Liver (tissue), 8 donors: ENCODE measurements at regions not wholly inside any gene's neighbourhood (a gene's known extent, or its start where the extent isn't known, plus 50 kb on each side); places are given as distances from the start of the nearest gene placed in this dataset.

Experiments used
- DNase-seq: peaks from one replicate; pipeline ENCODE4 v3.0.0-alpha.2; 2017; ENCODE audit warnings: low spot score
- H3K27ac ChIP-seq, 2 donors: one replicate each; pipeline ENCODE4 v1.7.0; 2013; ENCODE audit warnings: inconsistent platforms in 2 of 2, low read length in 2 of 2, control low read depth in 1 of 2, low read depth in 1 of 2, mild to moderate bottlenecking in 1 of 2
- H3K27me3 ChIP-seq, 4 donors: one replicate each; pipeline versions ENCODE4 v1.6.1 to v1.7.0; 2013; ENCODE audit warnings: low read length in 3 of 4, inconsistent platforms in 1 of 4, mild to moderate bottlenecking in 1 of 4, moderate library complexity in 1 of 4; ENCODE audit not compliant: control insufficient read depth in 4 of 4, insufficient read depth in 4 of 4
- H3K36me3 ChIP-seq, 4 donors: one replicate each; pipeline versions ENCODE4 v1.6.1 to v1.7.0; 2013; ENCODE audit warnings: low read length in 3 of 4, mild to moderate bottlenecking in 3 of 4, low read depth in 1 of 4, moderate library complexity in 1 of 4; ENCODE audit not compliant: control insufficient read depth in 4 of 4, insufficient read depth in 3 of 4
- H3K4me1 ChIP-seq, 4 donors: one replicate each; pipeline versions ENCODE4 v1.6.1 to v1.7.0; 2013; ENCODE audit warnings: low read length in 3 of 4, mild to moderate bottlenecking in 3 of 4, moderate library complexity in 1 of 4; ENCODE audit not compliant: control insufficient read depth in 4 of 4, insufficient read depth in 4 of 4
- H3K4me3 ChIP-seq, 3 donors: one replicate each; pipeline versions ENCODE4 v1.6.1 to v1.7.0; 2013; ENCODE audit warnings: low read length in 3 of 3, control low read depth in 1 of 3, low read depth in 1 of 3, mild to moderate bottlenecking in 1 of 3
- H3K9ac ChIP-seq, 2 donors: one replicate each; pipeline ENCODE4 v1.7.0; 2013; ENCODE audit warnings: low read length in 2 of 2, mild to moderate bottlenecking in 2 of 2, moderate library complexity in 2 of 2, control low read depth in 1 of 2, low read depth in 1 of 2
- H3K9me3 ChIP-seq, 4 donors: one replicate each; pipeline versions ENCODE4 v1.6.1 to v1.7.0; 2013; ENCODE audit warnings: low read length in 3 of 4; ENCODE audit not compliant: control insufficient read depth in 4 of 4
- EGR1 ChIP-seq, 2 donors: IDR thresholded peaks; 2 replicates each; pipeline ENCODE4 v1.6.1; 2016 to 2018; ENCODE audit warnings: antibody characterized with exemption in 2 of 2, low read depth in 2 of 2
- FOXA1 ChIP-seq: IDR thresholded peaks from 2 replicates; pipeline ENCODE4 v1.6.1; 2016; ENCODE audit warnings: antibody characterized with exemption
- FOXA2 ChIP-seq: IDR thresholded peaks from 2 replicates; pipeline ENCODE4 v1.6.1; 2016; ENCODE audit warnings: antibody characterized with exemption
- GABPA ChIP-seq, 2 donors: IDR thresholded peaks in 1 of 2; conservative IDR thresholded peaks in 1 of 2; 2 replicates each; pipeline ENCODE4 v1.6.1; 2016; ENCODE audit warnings: antibody characterized with exemption in 2 of 2, mild to moderate bottlenecking in 1 of 2, moderate library complexity in 1 of 2
- HNF4A ChIP-seq, 2 donors: conservative IDR thresholded peaks; 2 replicates each; pipeline ENCODE4 v1.6.1; 2016; ENCODE audit warnings: antibody characterized with exemption in 2 of 2, mild to moderate bottlenecking in 2 of 2
- HNF4G ChIP-seq: IDR thresholded peaks from 2 replicates; pipeline ENCODE4 v1.6.1; 2016; ENCODE audit warnings: antibody characterized with exemption
- JUND ChIP-seq, 2 donors: IDR thresholded peaks; 2 replicates each; pipeline ENCODE4 v1.6.1; 2016; ENCODE audit warnings: antibody characterized with exemption in 2 of 2
- NR2F2 ChIP-seq: IDR thresholded peaks from 2 replicates; pipeline ENCODE4 v1.6.1; 2016; ENCODE audit warnings: antibody characterized with exemption
- RAD21 ChIP-seq, 2 donors: IDR thresholded peaks; 2 replicates each; pipeline ENCODE4 v1.6.1; 2016; ENCODE audit warnings: antibody characterized with exemption in 2 of 2, mild to moderate bottlenecking in 2 of 2
- RXRA ChIP-seq, 2 donors: IDR thresholded peaks; 2 replicates each; pipeline ENCODE4 v1.6.1; 2017 to 2018; ENCODE audit warnings: antibody characterized with exemption in 2 of 2, mild to moderate bottlenecking in 1 of 2
- SP1 ChIP-seq: IDR thresholded peaks from 2 replicates; pipeline ENCODE4 v1.6.1; 2018; ENCODE audit warnings: antibody characterized with exemption, mild to moderate bottlenecking
- TAF1 ChIP-seq: conservative IDR thresholded peaks from 2 replicates; pipeline ENCODE4 v1.6.1; 2016; ENCODE audit warnings: antibody characterized with exemption, mild to moderate bottlenecking
- YY1 ChIP-seq: IDR thresholded peaks from 2 replicates; pipeline ENCODE4 v1.6.1; 2016; ENCODE audit warnings: antibody characterized with exemption, mild to moderate bottlenecking
- WGBS: extraction: QIAGEN DNeasy Blood & Tissue Kit; methylation state at CpG from one replicate; pipeline ENCODE4 v1.1.7; 2013; 5-methylcytosine and 5-hydroxymethylcytosine counted together
- TF ChIP-seq, protein P1 (sequence below): IDR thresholded peaks from 2 replicates; pipeline ENCODE4 v1.6.1; 2016; ENCODE audit warnings: antibody characterized with exemption, mild to moderate bottlenecking
- TF ChIP-seq, protein P2 (sequence below): fragments of 150-350 bp; IDR thresholded peaks from 2 replicates; pipeline ENCODE4 v1.5.1; 2017; ENCODE audit warnings: improper control_type of control experiment, low read depth, low read length; ENCODE audit not compliant: missing input control
- TF ChIP-seq, protein P3 (sequence below): IDR thresholded peaks from 2 replicates; pipeline ENCODE4 v1.6.1; 2016; ENCODE audit warnings: antibody characterized with exemption
- TF ChIP-seq, protein P4 (sequence below): IDR thresholded peaks from 2 replicates; pipeline ENCODE4 v1.6.1; 2016; ENCODE audit warnings: antibody characterized with exemption
- TF ChIP-seq, protein P5 (sequence below): IDR thresholded peaks from 2 replicates; pipeline ENCODE4 v1.6.1; 2016; ENCODE audit warnings: antibody characterized with exemption
- donor health status: healthy.
- donor health status: healthy.
- donor health status: healthy.
- donor health status: healthy.
- donor health status: healthy.

DNA sequence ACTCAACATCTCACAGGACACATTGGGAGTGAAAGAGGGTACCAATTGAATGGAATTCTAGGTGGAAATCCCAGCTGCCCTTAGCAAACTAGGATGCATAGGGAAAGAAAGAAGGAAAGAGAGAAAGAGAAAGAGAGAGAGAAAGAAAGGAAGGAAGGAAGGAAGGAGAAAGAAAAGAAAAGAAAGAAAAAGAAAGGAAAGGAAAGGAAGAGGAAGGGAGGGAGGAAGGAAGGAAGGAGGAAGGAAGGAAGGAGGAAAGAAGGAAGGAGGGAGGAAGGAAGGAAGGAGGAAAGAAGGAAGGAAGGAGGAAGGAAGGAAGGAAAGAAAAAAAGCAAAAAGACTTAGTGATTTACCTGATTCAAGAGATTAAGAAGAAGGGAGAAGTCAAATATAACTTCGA, 143.9 kb downstream of the SS18 start (continued):
- TF ChIP-seq, protein P1, sequence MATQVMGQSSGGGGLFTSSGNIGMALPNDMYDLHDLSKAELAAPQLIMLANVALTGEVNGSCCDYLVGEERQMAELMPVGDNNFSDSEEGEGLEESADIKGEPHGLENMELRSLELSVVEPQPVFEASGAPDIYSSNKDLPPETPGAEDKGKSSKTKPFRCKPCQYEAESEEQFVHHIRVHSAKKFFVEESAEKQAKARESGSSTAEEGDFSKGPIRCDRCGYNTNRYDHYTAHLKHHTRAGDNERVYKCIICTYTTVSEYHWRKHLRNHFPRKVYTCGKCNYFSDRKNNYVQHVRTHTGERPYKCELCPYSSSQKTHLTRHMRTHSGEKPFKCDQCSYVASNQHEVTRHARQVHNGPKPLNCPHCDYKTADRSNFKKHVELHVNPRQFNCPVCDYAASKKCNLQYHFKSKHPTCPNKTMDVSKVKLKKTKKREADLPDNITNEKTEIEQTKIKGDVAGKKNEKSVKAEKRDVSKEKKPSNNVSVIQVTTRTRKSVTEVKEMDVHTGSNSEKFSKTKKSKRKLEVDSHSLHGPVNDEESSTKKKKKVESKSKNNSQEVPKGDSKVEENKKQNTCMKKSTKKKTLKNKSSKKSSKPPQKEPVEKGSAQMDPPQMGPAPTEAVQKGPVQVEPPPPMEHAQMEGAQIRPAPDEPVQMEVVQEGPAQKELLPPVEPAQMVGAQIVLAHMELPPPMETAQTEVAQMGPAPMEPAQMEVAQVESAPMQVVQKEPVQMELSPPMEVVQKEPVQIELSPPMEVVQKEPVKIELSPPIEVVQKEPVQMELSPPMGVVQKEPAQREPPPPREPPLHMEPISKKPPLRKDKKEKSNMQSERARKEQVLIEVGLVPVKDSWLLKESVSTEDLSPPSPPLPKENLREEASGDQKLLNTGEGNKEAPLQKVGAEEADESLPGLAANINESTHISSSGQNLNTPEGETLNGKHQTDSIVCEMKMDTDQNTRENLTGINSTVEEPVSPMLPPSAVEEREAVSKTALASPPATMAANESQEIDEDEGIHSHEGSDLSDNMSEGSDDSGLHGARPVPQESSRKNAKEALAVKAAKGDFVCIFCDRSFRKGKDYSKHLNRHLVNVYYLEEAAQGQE, result no peak
- TF ChIP-seq SP1 (no peak), FOXA1 (no peak)

DNA sequence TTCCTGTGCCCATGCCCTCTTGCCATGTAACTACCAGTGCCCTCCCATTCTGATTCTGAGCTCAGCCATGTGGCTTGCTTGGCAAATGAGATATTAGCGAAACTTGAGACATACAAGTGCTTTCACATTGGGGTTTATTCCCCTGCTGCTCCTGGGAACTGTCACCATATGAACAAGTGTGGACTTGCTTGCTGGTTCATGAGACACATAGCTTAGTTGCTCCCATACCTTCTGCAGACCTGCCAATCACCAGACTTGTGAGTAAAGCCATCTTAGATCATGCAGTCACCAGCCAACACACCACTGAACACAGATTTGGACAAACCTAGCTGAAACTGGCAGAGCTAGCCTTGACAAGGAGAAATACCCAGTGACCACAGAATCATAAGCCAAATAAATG, 155.1 kb downstream of the SS18 start:
- no peak overlapping the region for H3K9ac ChIP-seq
- H3K9me3 ChIP-seq, result no peaks in the 10 kb centered on the region
- 83% methylated on average over 1 of the region's 1 CpG for WGBS
- DNase-seq, result no peak
- H3K36me3 ChIP-seq, result no peaks in the 10 kb centered on the region
- no peaks in the 10 kb centered on the region for H3K27me3 ChIP-seq
- H3K27ac ChIP-seq, result no peak overlapping the region
- H3K4me1 ChIP-seq, result no peaks in the 10 kb centered on the region
- TF ChIP-seq HNF4G, result no peak
- TF ChIP-seq, protein P2, sequence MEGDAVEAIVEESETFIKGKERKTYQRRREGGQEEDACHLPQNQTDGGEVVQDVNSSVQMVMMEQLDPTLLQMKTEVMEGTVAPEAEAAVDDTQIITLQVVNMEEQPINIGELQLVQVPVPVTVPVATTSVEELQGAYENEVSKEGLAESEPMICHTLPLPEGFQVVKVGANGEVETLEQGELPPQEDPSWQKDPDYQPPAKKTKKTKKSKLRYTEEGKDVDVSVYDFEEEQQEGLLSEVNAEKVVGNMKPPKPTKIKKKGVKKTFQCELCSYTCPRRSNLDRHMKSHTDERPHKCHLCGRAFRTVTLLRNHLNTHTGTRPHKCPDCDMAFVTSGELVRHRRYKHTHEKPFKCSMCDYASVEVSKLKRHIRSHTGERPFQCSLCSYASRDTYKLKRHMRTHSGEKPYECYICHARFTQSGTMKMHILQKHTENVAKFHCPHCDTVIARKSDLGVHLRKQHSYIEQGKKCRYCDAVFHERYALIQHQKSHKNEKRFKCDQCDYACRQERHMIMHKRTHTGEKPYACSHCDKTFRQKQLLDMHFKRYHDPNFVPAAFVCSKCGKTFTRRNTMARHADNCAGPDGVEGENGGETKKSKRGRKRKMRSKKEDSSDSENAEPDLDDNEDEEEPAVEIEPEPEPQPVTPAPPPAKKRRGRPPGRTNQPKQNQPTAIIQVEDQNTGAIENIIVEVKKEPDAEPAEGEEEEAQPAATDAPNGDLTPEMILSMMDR, result no peak
- TF ChIP-seq, protein P3, sequence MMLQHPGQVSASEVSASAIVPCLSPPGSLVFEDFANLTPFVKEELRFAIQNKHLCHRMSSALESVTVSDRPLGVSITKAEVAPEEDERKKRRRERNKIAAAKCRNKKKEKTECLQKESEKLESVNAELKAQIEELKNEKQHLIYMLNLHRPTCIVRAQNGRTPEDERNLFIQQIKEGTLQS, result no peak
- TF ChIP-seq SP1, result no peak
- TF ChIP-seq RAD21 (IDR thresholded peaks at IDR 0.05), result no peak
- no peak for TF ChIP-seq FOXA1
- TF ChIP-seq GABPA (IDR thresholded peaks at IDR 0.05 in 1 of 2, conservative IDR thresholded peaks at IDR 0.05 in 1 of 2), result no peak
- TF ChIP-seq, protein P1, result no peak
- no peak for TF ChIP-seq JUND (IDR thresholded peaks at IDR 0.05)
- no peak for TF ChIP-seq NR2F2
- TF ChIP-seq RXRA (IDR thresholded peaks at IDR 0.05), result no peak
- no peak for TF ChIP-seq TAF1
- TF ChIP-seq HNF4A (conservative IDR thresholded peaks at IDR 0.05), result no peak
- TF ChIP-seq YY1, result no peak
- TF ChIP-seq, protein P4, sequence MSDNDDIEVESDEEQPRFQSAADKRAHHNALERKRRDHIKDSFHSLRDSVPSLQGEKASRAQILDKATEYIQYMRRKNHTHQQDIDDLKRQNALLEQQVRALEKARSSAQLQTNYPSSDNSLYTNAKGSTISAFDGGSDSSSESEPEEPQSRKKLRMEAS, result no peak
- no peak for TF ChIP-seq FOXA2
- TF ChIP-seq, protein P5, sequence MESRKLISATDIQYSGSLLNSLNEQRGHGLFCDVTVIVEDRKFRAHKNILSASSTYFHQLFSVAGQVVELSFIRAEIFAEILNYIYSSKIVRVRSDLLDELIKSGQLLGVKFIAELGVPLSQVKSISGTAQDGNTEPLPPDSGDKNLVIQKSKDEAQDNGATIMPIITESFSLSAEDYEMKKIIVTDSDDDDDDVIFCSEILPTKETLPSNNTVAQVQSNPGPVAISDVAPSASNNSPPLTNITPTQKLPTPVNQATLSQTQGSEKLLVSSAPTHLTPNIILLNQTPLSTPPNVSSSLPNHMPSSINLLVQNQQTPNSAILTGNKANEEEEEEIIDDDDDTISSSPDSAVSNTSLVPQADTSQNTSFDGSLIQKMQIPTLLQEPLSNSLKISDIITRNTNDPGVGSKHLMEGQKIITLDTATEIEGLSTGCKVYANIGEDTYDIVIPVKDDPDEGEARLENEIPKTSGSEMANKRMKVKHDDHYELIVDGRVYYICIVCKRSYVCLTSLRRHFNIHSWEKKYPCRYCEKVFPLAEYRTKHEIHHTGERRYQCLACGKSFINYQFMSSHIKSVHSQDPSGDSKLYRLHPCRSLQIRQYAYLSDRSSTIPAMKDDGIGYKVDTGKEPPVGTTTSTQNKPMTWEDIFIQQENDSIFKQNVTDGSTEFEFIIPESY, result no peak
- TF ChIP-seq EGR1 (IDR thresholded peaks at IDR 0.05; ENCODE audit: low read depth in 2 of 2), result no peak
- no peak overlapping the region for H3K4me3 ChIP-seq
